ACC112 (cell line): ENCODE measurements at regions not wholly inside any gene's neighbourhood (a gene's known extent, or its start where the extent isn't known, plus 50 kb on each side); places are given as distances from the start of the nearest gene placed in this dataset.

Experiments
- H2AFZ ChIP-seq: fragments of 200-600 bp; sonication (generic); one replicate; pipeline ENCODE4 v1.6.0; 2017; ENCODE audit warnings: antibody characterized with exemption, low read length; ENCODE audit not compliant: unreplicated experiment
- H3K27ac ChIP-seq: fragments of 200-600 bp; sonication (generic); 2 replicates; pipeline ENCODE4 v1.5.1; 2014; ENCODE audit warnings: low read depth, mild to moderate bottlenecking, antibody characterized with exemption, low read length, moderate library complexity
- H3K27me3 ChIP-seq: fragments of 200-600 bp; sonication (generic); 2 replicates; pipeline ENCODE4 v1.6.1; 2014; ENCODE audit warnings: mild to moderate bottlenecking, antibody characterized with exemption, low read length, moderate library complexity, mixed read lengths; ENCODE audit not compliant: insufficient read depth
- H3K36me3 ChIP-seq: fragments of 200-600 bp; sonication (generic); 2 replicates; pipeline ENCODE4 v1.6.1; 2016; ENCODE audit warnings: mild to moderate bottlenecking, antibody characterized with exemption, low read length, moderate library complexity, mixed read lengths; ENCODE audit not compliant: insufficient read depth
- H3K4me1 ChIP-seq: fragments of 200-600 bp; sonication (generic); one replicate; pipeline ENCODE4 v1.6.1; 2016; ENCODE audit warnings: low read length, mixed read lengths; ENCODE audit not compliant: insufficient read depth, unreplicated experiment, control insufficient read depth
- H3K4me3 ChIP-seq: fragments of 200-600 bp; sonication (generic); 2 replicates; pipeline ENCODE4 v1.5.1; 2014; ENCODE audit warnings: mild to moderate bottlenecking, low read depth, low read length
- H3K79me2 ChIP-seq: fragments of 200-600 bp; sonication (generic); one replicate; pipeline ENCODE4 v1.6.0; 2016; ENCODE audit warnings: low read length; ENCODE audit not compliant: control insufficient read depth, unreplicated experiment, insufficient read depth

- H2AFZ ChIP-seq: no peak overlapping the region
- H3K27me3 ChIP-seq: peaks cover 11% of the 10 kb centered on the region
- H3K4me1 ChIP-seq: no peaks in the 10 kb centered on the region
- no peak overlapping the region for H3K27ac ChIP-seq
- no peaks in the 10 kb centered on the region for H3K36me3 ChIP-seq
- no peak overlapping the region for H3K4me3 ChIP-seq
- no peaks in the 10 kb centered on the region for H3K79me2 ChIP-seq
These were observed 173.9 kb upstream of the SLC25A13 start for GRCh38 chr7:96495751-96496216.

GRCh38 chr7:96486681-96487080 lies 164.8 kb upstream of the SLC25A13 start:
- H3K79me2 ChIP-seq: no peaks in the 10 kb centered on the region
- H3K27ac ChIP-seq: no peak overlapping the region
- H3K27me3 ChIP-seq: 0 out of 2 replicates have a peak, but pooled peaks cover 4% of the 10 kb centered on the region
- H3K4me3 ChIP-seq: no peak overlapping the region
- no peak overlapping the region for H2AFZ ChIP-seq
- H3K4me1 ChIP-seq: no peaks in the 10 kb centered on the region
- H3K36me3 ChIP-seq: no peaks in the 10 kb centered on the region

- no peaks in the 10 kb centered on the region for H3K27me3 ChIP-seq
- no peaks in the 10 kb centered on the region for H3K36me3 ChIP-seq
- H2AFZ ChIP-seq: no peak overlapping the region
- no peaks in the 10 kb centered on the region for H3K79me2 ChIP-seq
- no peaks in the 10 kb centered on the region for H3K4me1 ChIP-seq
- H3K4me3 ChIP-seq: no peak overlapping the region
- H3K27ac ChIP-seq: no peak overlapping the region
These were observed 162.9 kb upstream of the SLC25A13 start for GRCh38 chr7:96484845-96485244.

GRCh38 chr7:96484091-96484490 lies 162.2 kb upstream of the SLC25A13 start:
- Histone ChIP-seq H3K4me3 (no peak overlapping the region), H3K27me3 (no peaks in the 10 kb centered on the region), H2AFZ (no peak overlapping the region), H3K36me3 (no peaks in the 10 kb centered on the region), H3K79me2 (no peaks in the 10 kb centered on the region), H3K27ac (no peak overlapping the region), H3K4me1 (no peaks in the 10 kb centered on the region)

GRCh38 chr7:96481796-96482195 lies 159.9 kb upstream of the SLC25A13 start:
- Histone ChIP-seq H3K36me3 (no peaks in the 10 kb centered on the region), H3K27me3 (no peaks in the 10 kb centered on the region), H3K4me3 (no peak overlapping the region), H3K27ac (no peak overlapping the region), H3K4me1 (no peaks in the 10 kb centered on the region), H2AFZ (no peak overlapping the region), H3K79me2 (no peaks in the 10 kb centered on the region)

GRCh38 chr7:96479015-96479645 lies 157.2 kb upstream of the SLC25A13 start:
- Histone ChIP-seq H3K4me1 (no peaks in the 10 kb centered on the region), H3K27ac (no peak overlapping the region), H3K27me3 (peaks cover 8% of the 10 kb centered on the region; the same call in 1 of the 2 replicates), H3K36me3 (no peaks in the 10 kb centered on the region), H2AFZ (peak overlapping the region; percentile 67), H3K4me3 (peak overlapping the region; percentile 17; the same call in 1 of the 2 replicates), H3K79me2 (no peaks in the 10 kb centered on the region)

- no peak overlapping the region for H3K4me3 ChIP-seq
- no peaks in the 10 kb centered on the region for H3K4me1 ChIP-seq
- no peaks in the 10 kb centered on the region for H3K36me3 ChIP-seq
- peaks cover 9% of the 10 kb centered on the region; the same call in 1 of the 2 replicates for H3K27me3 ChIP-seq
- no peak overlapping the region for H3K27ac ChIP-seq
- no peak overlapping the region for H2AFZ ChIP-seq
- no peaks in the 10 kb centered on the region for H3K79me2 ChIP-seq
These were observed 149.7 kb upstream of the SLC25A13 start for GRCh38 chr7:96471606-96472005.

GRCh38 chr7:96452146-96452545 lies 130.2 kb upstream of the SLC25A13 start:
- H2AFZ ChIP-seq: no peak overlapping the region
- H3K27ac ChIP-seq: no peak overlapping the region
- no peaks in the 10 kb centered on the region for H3K79me2 ChIP-seq

GRCh38 chr7:96449094-96449493 lies 127.2 kb upstream of the SLC25A13 start:
- Histone ChIP-seq H3K4me1 (no peaks in the 10 kb centered on the region), H2AFZ (no peak overlapping the region), H3K36me3 (no peaks in the 10 kb centered on the region), H3K27ac (no peak overlapping the region), H3K4me3 (no peak overlapping the region), H3K79me2 (no peaks in the 10 kb centered on the region), H3K27me3 (peaks cover 32% of the 10 kb centered on the region)

More at GRCh38 chr7:96452146-96452545, 130.2 kb upstream of the SLC25A13 start:
- H3K4me1 ChIP-seq: no peaks in the 10 kb centered on the region
- no peaks in the 10 kb centered on the region for H3K36me3 ChIP-seq
- H3K27me3 ChIP-seq: peaks cover 16% of the 10 kb centered on the region
- no peak overlapping the region for H3K4me3 ChIP-seq

GRCh38 chr7:96447109-96447645 lies 125.3 kb upstream of the SLC25A13 start:
- Histone ChIP-seq H2AFZ (no peak overlapping the region), H3K27ac (no peak overlapping the region), H3K4me1 (no peaks in the 10 kb centered on the region), H3K36me3 (no peaks in the 10 kb centered on the region), H3K4me3 (no peak overlapping the region), H3K79me2 (no peaks in the 10 kb centered on the region), H3K27me3 (peaks cover 32% of the 10 kb centered on the region)

GRCh38 chr7:96441436-96442084 lies 119.7 kb upstream of the SLC25A13 start:
- Histone ChIP-seq H3K79me2 (no peaks in the 10 kb centered on the region), H3K4me3 (no peak overlapping the region), H3K27me3 (peaks cover 20% of the 10 kb centered on the region), H3K27ac (no peak overlapping the region), H3K4me1 (no peaks in the 10 kb centered on the region), H3K36me3 (no peaks in the 10 kb centered on the region), H2AFZ (no peak overlapping the region)
